CD4-positive, alpha-beta T cell treated with Interleukin-15 for 4 hours (primary cell): ENCODE measurements at regions not wholly inside any gene's neighbourhood (a gene's known extent, or its start where the extent isn't known, plus 50 kb on each side); places are given as distances from the start of the nearest gene placed in this dataset.

Experiments used
- DNase-seq: peaks from one replicate; pipeline ENCODE4 v3.0.0-alpha.2; 2020; ENCODE audit warnings: low spot score

DNA sequence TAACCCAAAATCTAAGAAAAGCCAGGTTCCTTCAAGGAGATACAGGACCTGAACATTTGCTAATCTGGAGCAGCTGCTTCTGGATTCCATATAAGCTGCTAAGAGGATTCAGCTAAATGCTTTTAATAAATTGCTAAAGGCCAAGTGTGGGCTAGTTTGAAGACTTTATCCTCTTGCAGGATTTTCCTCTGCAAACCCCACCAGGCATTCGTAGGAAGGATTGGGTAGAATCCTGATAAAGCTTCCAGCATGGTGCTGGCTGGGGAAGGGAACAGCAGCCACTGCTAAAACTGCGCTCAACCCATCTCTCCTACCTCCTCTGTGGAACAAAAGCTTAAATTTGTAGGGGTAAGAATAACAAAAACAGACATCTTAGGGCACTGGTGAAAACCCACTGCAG is 61.3 kb upstream of the TAB3 start:
- no peak for DNase-seq

DNA sequence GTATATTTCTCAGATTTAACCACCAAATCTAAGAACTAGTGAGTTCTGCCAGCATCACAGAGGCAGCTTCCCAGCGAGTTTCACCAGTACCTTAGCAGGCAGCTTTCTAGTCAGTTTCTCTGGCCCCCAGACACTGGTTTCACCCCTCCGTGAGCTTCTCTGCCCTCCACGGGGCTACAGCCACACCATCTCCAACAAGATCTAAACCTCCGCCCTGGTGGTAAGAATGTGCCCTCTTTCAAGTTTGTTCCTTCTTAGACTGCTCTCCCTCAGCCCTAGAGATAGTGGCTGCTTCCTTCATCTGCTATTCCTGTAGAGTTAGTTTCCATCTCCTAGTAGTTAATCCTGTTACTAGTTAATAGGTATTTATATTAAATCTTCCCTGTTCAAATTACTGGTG is 60.5 kb upstream of the TAB3 start:
- DNase-seq: no peak

DNA sequence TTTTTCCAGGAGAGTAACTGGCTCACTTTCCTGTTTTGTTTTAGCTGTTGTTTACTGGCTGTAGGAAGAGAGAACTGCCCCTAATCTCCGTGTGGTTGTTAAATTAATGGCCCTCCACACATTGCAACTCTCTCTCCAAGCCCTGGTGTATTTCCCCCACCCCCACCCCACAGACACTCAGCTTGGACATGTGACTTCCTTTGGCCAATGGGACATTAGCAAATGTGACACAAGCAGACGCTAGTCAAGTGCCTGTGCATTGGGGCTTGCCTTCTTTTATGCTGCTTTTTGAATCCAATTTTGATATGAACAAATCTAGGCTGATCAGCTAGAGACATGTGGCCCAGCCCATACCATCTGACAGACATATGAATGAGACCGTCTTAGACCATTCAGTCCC is 59.6 kb upstream of the TAB3 start:
- no peak for DNase-seq

DNA sequence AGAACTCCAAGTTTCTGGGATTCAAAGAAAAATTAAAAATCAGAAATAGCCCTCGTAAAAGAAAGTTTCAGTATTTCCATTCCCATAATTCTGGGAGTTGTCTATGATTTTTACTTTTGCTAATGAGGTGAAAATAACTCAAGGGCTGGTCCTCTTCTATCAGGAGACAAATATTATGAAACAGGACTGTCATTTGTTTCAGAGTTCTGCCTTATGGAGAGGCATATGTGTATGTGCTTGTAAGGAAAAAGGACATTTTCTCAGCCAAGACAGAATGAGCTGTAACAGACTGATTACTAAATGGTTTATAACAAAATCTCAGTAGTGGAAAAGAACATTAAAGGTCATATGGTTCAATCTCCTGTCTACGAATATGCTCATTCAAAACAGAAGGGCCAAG is 59.0 kb upstream of the TAB3 start:
- DNase-seq: no peak

DNA sequence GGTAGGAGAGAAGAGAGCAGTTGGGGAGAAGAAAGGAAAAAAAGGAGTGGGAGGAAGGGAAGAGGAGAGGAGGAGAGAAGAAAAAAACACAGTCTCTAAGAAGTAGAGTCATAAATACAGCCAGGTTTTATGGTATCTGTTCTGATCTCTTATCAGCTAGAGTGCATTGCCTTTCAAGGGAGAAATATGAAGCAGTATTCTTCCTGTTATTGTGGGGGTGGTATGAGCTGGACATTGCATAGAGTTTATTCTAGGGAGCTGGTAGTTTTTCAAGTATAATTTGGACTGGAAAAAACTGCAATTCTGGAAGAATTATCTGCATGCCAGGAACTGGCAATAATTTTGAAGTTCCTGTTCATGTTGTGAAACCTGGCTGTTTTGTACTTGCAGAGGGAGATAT is 54.9 kb upstream of the TAB3 start:
- DNase-seq: no peak

DNA sequence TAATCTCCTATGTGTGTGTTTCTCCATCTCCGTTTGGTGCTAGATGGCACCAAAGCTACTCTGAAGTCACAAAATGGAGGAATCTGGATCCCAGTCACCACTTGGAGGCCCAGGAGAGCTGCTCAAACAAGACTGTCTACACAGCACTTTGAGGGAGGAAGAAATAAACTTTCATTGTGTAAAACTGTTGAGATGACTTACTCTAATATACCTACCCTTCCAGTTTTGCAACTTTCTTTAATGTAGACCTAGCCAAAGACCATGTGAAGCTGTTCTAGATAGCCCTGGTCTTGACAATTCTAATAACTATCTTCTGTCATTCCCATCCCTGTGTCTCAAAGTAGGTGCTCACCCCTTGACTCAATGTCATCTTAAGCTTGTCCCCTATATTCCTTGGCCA is 52.8 kb upstream of the TAB3 start:
- DNase-seq: no peak

DNA sequence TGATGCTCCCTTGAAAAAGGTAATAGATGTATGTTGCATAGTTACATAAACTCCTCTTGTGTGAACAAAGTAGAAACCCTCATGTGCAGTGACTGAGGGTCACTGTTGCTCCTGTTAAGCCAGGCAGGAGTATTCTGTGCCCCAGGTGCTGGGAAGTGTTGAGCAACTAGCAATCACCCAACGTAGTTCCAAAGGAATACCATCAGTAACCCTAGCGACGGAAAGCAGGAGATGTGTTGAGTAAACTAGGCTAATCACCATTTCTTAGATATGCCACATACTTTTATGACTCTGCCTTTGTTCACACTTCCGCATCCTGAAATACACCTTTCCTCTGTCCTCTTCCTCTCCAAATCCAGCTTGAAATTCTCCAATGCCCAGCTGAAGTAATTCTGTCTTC is 50.9 kb upstream of the TAB3 start:
- DNase-seq: no peak
